Gastroesophageal sphincter (tissue), 4 donors: ENCODE measurements at regions not wholly inside any gene's neighbourhood (a gene's known extent, or its start where the extent isn't known, plus 50 kb on each side); places are given as distances from the start of the nearest gene placed in this dataset.

ENCODE experiments used
- ATAC-seq: fragments of 150-250 bp; one replicate; pipeline ENCODE4 v1.9.1; 2016; ENCODE audit warnings: mild to moderate bottlenecking, moderate library complexity
- H3K27ac ChIP-seq, 4 donors: fragments of 200-600 bp; sonication (generic) in 3 of 4; 1 replicate in 3 of 4; 2 replicates in 1 of 4; pipeline ENCODE4 v1.5.1; 2016 to 2019
- H3K27me3 ChIP-seq: fragments of 200-600 bp; sonication (generic); one replicate; pipeline ENCODE4 v1.5.1; 2019
- H3K36me3 ChIP-seq, 2 donors: fragments of 200-600 bp; sonication (generic); one replicate each; pipeline ENCODE4 v1.5.1; 2019; ENCODE audit warnings: control low read depth in 1 of 2
- H3K4me1 ChIP-seq, 3 donors: fragments of 200-600 bp; sonication (generic); 1 replicate in 2 of 3; 2 replicates in 1 of 3; pipeline ENCODE4 v1.5.1; 2016 to 2019; ENCODE audit warnings: control low read depth in 2 of 3
- H3K4me3 ChIP-seq, 2 donors: fragments of 200-600 bp; sonication (generic); one replicate each; pipeline ENCODE4 v1.5.1; 2019; ENCODE audit warnings: mild to moderate bottlenecking in 1 of 2, moderate library complexity in 1 of 2
- H3K9me3 ChIP-seq, 3 donors: fragments of 200-600 bp; sonication (generic); one replicate each; pipeline ENCODE4 v1.5.1; 2017 to 2019; ENCODE audit warnings: control low read depth in 2 of 3
- CTCF ChIP-seq, 4 experiments: fragments of 200-600 bp in 2 of 4; fragments of 450-650 bp in 2 of 4; sonication (generic) in 1 of 4; IDR thresholded peaks; one replicate each; pipeline ENCODE4 v1.5.1; 2017 to 2019; ENCODE audit warnings: antibody characterized with exemption in 4 of 4, mild to moderate bottlenecking in 2 of 4, moderate library complexity in 2 of 4
- EP300 ChIP-seq: sonication (generic); formaldehyde crosslinking; IDR thresholded peaks from one replicate; pipeline ENCODE4 v1.6.1; 2017; ENCODE audit warnings: antibody characterized with exemption, mild to moderate bottlenecking
- POLR2A ChIP-seq, 2 donors: fragments of 450-650 bp; IDR thresholded peaks; one replicate each; pipeline ENCODE4 v1.6.1; 2017; ENCODE audit warnings: antibody characterized with exemption in 2 of 2, mild to moderate bottlenecking in 2 of 2, moderate library complexity in 1 of 2
- POLR2AphosphoS5 ChIP-seq: sonication (generic); formaldehyde crosslinking; IDR thresholded peaks from one replicate; pipeline ENCODE4 v1.6.1; 2017; ENCODE audit warnings: antibody characterized with exemption
- WGBS, 2 donors: methylation state at CpG; one replicate each; pipeline ENCODE4 v1.1.5; 2018; ENCODE audit warnings: low coverage in 1 of 2; 5-methylcytosine and 5-hydroxymethylcytosine counted together

- no peak overlapping the region for H3K27ac ChIP-seq
- no peak overlapping the region for H3K4me3 ChIP-seq
- H3K9me3 ChIP-seq = peaks cover 0 to 53% (median 0%) of the 10 kb centered on the region in 3 donors
- TF ChIP-seq POLR2A (IDR thresholded peaks at IDR 0.05) (no peak), CTCF (IDR thresholded peaks at IDR 0.05) (no peak), EP300 (no peak), POLR2AphosphoS5 (no peak)
- no peaks in the 10 kb centered on the region for H3K27me3 ChIP-seq
- 70 to 77% methylated on average over 6 of the region's 6 CpGs for WGBS, 2 donors
- no peak for ATAC-seq
- no peaks in the 10 kb centered on the region for H3K4me1 ChIP-seq
- no peaks in the 10 kb centered on the region for H3K36me3 ChIP-seq
Observed at GRCh38 chr3:66898155-66898554, 100.0 kb upstream of the KBTBD8 start.

GRCh38 chr3:66904336-66904735 is 93.8 kb upstream of the KBTBD8 start:
- 57 to 67% methylated on average over 2 of the region's 2 CpGs for WGBS, 2 donors
- H3K4me3 ChIP-seq = no peak overlapping the region
- no peaks in the 10 kb centered on the region for H3K4me1 ChIP-seq
- peaks cover 0 to 18% (median 0%) of the 10 kb centered on the region in 3 donors for H3K9me3 ChIP-seq
- H3K27ac ChIP-seq = no peak overlapping the region
- no peak for TF ChIP-seq EP300
- TF ChIP-seq POLR2AphosphoS5 = no peak
- TF ChIP-seq CTCF (IDR thresholded peaks at IDR 0.05) = no peak
- no peak for TF ChIP-seq POLR2A (IDR thresholded peaks at IDR 0.05)
- H3K27me3 ChIP-seq = peaks cover 16% of the 10 kb centered on the region
- ATAC-seq = no peak
- H3K36me3 ChIP-seq = no peaks in the 10 kb centered on the region

- H3K27me3 ChIP-seq = peaks cover 16% of the 10 kb centered on the region
- H3K27ac ChIP-seq = no peak overlapping the region
- no peak for TF ChIP-seq POLR2AphosphoS5
- TF ChIP-seq CTCF (IDR thresholded peaks at IDR 0.05) = no peak
- no peak for TF ChIP-seq EP300
- no peak for TF ChIP-seq POLR2A (IDR thresholded peaks at IDR 0.05)
- WGBS, 2 donors = 37 to 41% methylated on average over 2 of the region's 2 CpGs
- H3K36me3 ChIP-seq = no peaks in the 10 kb centered on the region
- no peaks in the 10 kb centered on the region for H3K4me1 ChIP-seq
- H3K9me3 ChIP-seq = peaks cover 0 to 18% (median 0%) of the 10 kb centered on the region in 3 donors
- H3K4me3 ChIP-seq = no peak overlapping the region
- no peak for ATAC-seq
Observed at GRCh38 chr3:66904831-66905493, 93.1 kb upstream of the KBTBD8 start.

GRCh38 chr3:66907136-66907535 is 91.0 kb upstream of the KBTBD8 start:
- peaks cover 0 to 4% (median 0%) of the 10 kb centered on the region in 3 donors for H3K9me3 ChIP-seq
- no peak for TF ChIP-seq CTCF (IDR thresholded peaks at IDR 0.05)
- no peak for TF ChIP-seq EP300
- no peak for TF ChIP-seq POLR2AphosphoS5
- TF ChIP-seq POLR2A (IDR thresholded peaks at IDR 0.05) = no peak
- H3K4me1 ChIP-seq = no peaks in the 10 kb centered on the region
- H3K4me3 ChIP-seq = no peak overlapping the region
- WGBS, 2 donors = 86 to 90% methylated on average over 3 of the region's 3 CpGs
- no peak for ATAC-seq
- no peaks in the 10 kb centered on the region for H3K36me3 ChIP-seq
- H3K27me3 ChIP-seq = peaks cover 16% of the 10 kb centered on the region
- H3K27ac ChIP-seq = no peak overlapping the region

GRCh38 chr3:66910266-66911055 is 87.6 kb upstream of the KBTBD8 start:
- Histone ChIP-seq H3K36me3 (no peaks in the 10 kb centered on the region), H3K4me3 (no peak overlapping the region), H3K27ac (no peak overlapping the region), H3K27me3 (peaks cover 16% of the 10 kb centered on the region), H3K9me3 (peaks cover 0 to 30% (median 0%) of the 10 kb centered on the region in 3 donors), H3K4me1 (no peaks in the 10 kb centered on the region)
- WGBS, 2 donors = 52 to 53% methylated on average over 6 of the region's 6 CpGs
- TF ChIP-seq POLR2A (IDR thresholded peaks at IDR 0.05) (no peak), CTCF (IDR thresholded peaks at IDR 0.05) (no peak), POLR2AphosphoS5 (no peak), EP300 (no peak)
- ATAC-seq = no peak
